HEK293 (cell line): ENCODE measurements at regions not wholly inside any gene's neighbourhood (a gene's known extent, or its start where the extent isn't known, plus 50 kb on each side); places are given as distances from the start of the nearest gene placed in this dataset.

ENCODE experiments used
- CTCF ChIA-PET: fragments of 350-600 bp; formaldehyde crosslinking; extraction: SDS; loops from one replicate; lab custom pipeline; 2021; ENCODE audit warnings: antibody characterized with exemption; lab: Yijun Ruan, JAX
- POLR2A ChIA-PET: fragments of 300-600 bp; formaldehyde crosslinking; extraction: SDS; loops from one replicate; lab custom pipeline; 2020; ENCODE audit warnings: antibody characterized with exemption, inconsistent platforms; lab: Yijun Ruan, JAX
- H3K27ac ChIP-seq: fragments of 200-500 bp; sonication (Bioruptor generic); 2 replicates; pipeline ENCODE4 v1.5.1; 2014; ENCODE audit warnings: low read depth, low read length, control low read depth, inconsistent platforms; ENCODE audit errors: extremely low read depth
- H3K36me3 ChIP-seq, 2 experiments: fragments of 200-500 bp in 1 of 2; sonication (Bioruptor generic) in 1 of 2; 1 replicate in 1 of 2; 2 replicates in 1 of 2; pipeline ENCODE4 v1.5.1; 2014 to 2017; ENCODE audit warnings: inconsistent platforms in 2 of 2, low read length in 2 of 2; ENCODE audit not compliant: control insufficient read depth in 2 of 2, insufficient read depth in 1 of 2
- H3K4me1 ChIP-seq: fragments of 200-500 bp; sonication (Bioruptor generic); 2 replicates; pipeline ENCODE4 v1.5.1; 2014; ENCODE audit warnings: mild to moderate bottlenecking, low read length, inconsistent platforms; ENCODE audit not compliant: control insufficient read depth, insufficient read depth
- H3K4me3 ChIP-seq: 2 replicates; pipeline ENCODE4 v1.5.1; 2011; ENCODE audit warnings: low read depth, mild to moderate bottlenecking, control low read depth, low read length, moderate library complexity
- H3K9me3 ChIP-seq: fragments of 200-500 bp; sonication (Bioruptor generic); 2 replicates; pipeline ENCODE4 v1.5.1; 2014; ENCODE audit warnings: low read depth, low read length, inconsistent platforms; ENCODE audit not compliant: control insufficient read depth, insufficient read depth
- GLIS2 ChIP-seq: fragments of 450-650 bp; formaldehyde crosslinking; IDR thresholded peaks from 2 replicates; pipeline ENCODE4 v1.5.1; 2016; ENCODE audit warnings: missing biosample characterization, missing genetic modification characterization
- OVOL3 ChIP-seq: fragments of 450-650 bp; formaldehyde crosslinking; IDR thresholded peaks from 2 replicates; pipeline ENCODE4 v1.5.1; 2016; ENCODE audit warnings: missing biosample characterization, missing genetic modification characterization
- TRIM28 ChIP-seq: IDR thresholded peaks from 2 replicates; pipeline ENCODE4 v1.6.1; 2011; ENCODE audit warnings: low read length, control low read depth, borderline replicate concordance
- ZNF112 ChIP-seq: fragments of 450-650 bp; formaldehyde crosslinking; IDR thresholded peaks from 2 replicates; pipeline ENCODE4 v1.5.0; 2017; ENCODE audit warnings: missing biosample characterization, missing genetic modification characterization
- ZNF175 ChIP-seq: fragments of 450-650 bp; formaldehyde crosslinking; IDR thresholded peaks from 2 replicates; pipeline ENCODE4 v1.5.1; 2016; ENCODE audit warnings: missing biosample characterization, missing genetic modification characterization
- ZNF221 ChIP-seq: fragments of 450-650 bp; formaldehyde crosslinking; IDR thresholded peaks from 2 replicates; pipeline ENCODE4 v1.5.1; 2017; ENCODE audit warnings: missing biosample characterization, missing genetic modification characterization, borderline replicate concordance
- ZNF24 ChIP-seq: fragments of 450-650 bp; formaldehyde crosslinking; IDR thresholded peaks from 2 replicates; pipeline ENCODE4 v1.5.1; 2016; ENCODE audit warnings: missing biosample characterization, missing genetic modification characterization
- ZNF248 ChIP-seq: fragments of 450-650 bp; formaldehyde crosslinking; IDR thresholded peaks from 2 replicates; pipeline ENCODE4 v1.5.1; 2017; ENCODE audit warnings: missing biosample characterization, missing genetic modification characterization
- ZNF341 ChIP-seq: fragments of 450-650 bp; formaldehyde crosslinking; IDR thresholded peaks from 2 replicates; pipeline ENCODE4; 2016; ENCODE audit warnings: low read depth, missing biosample characterization, missing genetic modification characterization
- ZNF433 ChIP-seq: fragments of 450-650 bp; formaldehyde crosslinking; IDR thresholded peaks from 2 replicates; pipeline ENCODE4 v1.5.1; 2016; ENCODE audit warnings: missing biosample characterization, missing genetic modification characterization, low read depth
- ZNF473 ChIP-seq: fragments of 450-650 bp; formaldehyde crosslinking; IDR thresholded peaks from 2 replicates; pipeline ENCODE4 v1.5.1; 2017; ENCODE audit warnings: missing biosample characterization, missing genetic modification characterization
- ZNF529 ChIP-seq: fragments of 450-650 bp; formaldehyde crosslinking; IDR thresholded peaks from 2 replicates; pipeline ENCODE4 v1.5.1; 2017; ENCODE audit warnings: missing genetic modification characterization, missing biosample characterization; ENCODE audit not compliant: insufficient replicate concordance
- ZNF548 ChIP-seq: fragments of 450-650 bp; formaldehyde crosslinking; IDR thresholded peaks from 2 replicates; pipeline ENCODE4 v1.5.1; 2016; ENCODE audit warnings: missing biosample characterization, missing genetic modification characterization
- ZNF610 ChIP-seq: fragments of 450-650 bp; formaldehyde crosslinking; IDR thresholded peaks from 2 replicates; pipeline ENCODE4 v1.5.1; 2016; ENCODE audit warnings: missing biosample characterization, missing genetic modification characterization, borderline replicate concordance
- TF ChIP-seq, protein P1 (sequence below): fragments of 450-650 bp; formaldehyde crosslinking; IDR thresholded peaks from 2 replicates; pipeline ENCODE4 v1.5.1; 2017; ENCODE audit warnings: missing biosample characterization, missing genetic modification characterization
- TF ChIP-seq, protein P2 (sequence below): fragments of 450-650 bp; formaldehyde crosslinking; IDR thresholded peaks from 2 replicates; pipeline ENCODE4 v1.5.1; 2016; ENCODE audit warnings: missing biosample characterization, missing genetic modification characterization, borderline replicate concordance
- TF ChIP-seq, protein P3 (sequence below): fragments of 450-650 bp; formaldehyde crosslinking; IDR thresholded peaks from 2 replicates; pipeline ENCODE4 v1.5.1; 2016; ENCODE audit warnings: missing biosample characterization, missing genetic modification characterization, low read depth
- TF ChIP-seq, protein P4 (sequence below): fragments of 450-650 bp; formaldehyde crosslinking; IDR thresholded peaks from 2 replicates; pipeline ENCODE4 v1.5.1; 2016; ENCODE audit warnings: missing biosample characterization, missing genetic modification characterization, low read depth
- TF ChIP-seq, protein P5 (sequence below): sonication (generic); formaldehyde crosslinking; IDR thresholded peaks from 2 replicates; pipeline ENCODE4 v1.8.1; 2022; ENCODE audit warnings: mild to moderate bottlenecking, moderate library complexity, missing genetic modification reagents

DNA sequence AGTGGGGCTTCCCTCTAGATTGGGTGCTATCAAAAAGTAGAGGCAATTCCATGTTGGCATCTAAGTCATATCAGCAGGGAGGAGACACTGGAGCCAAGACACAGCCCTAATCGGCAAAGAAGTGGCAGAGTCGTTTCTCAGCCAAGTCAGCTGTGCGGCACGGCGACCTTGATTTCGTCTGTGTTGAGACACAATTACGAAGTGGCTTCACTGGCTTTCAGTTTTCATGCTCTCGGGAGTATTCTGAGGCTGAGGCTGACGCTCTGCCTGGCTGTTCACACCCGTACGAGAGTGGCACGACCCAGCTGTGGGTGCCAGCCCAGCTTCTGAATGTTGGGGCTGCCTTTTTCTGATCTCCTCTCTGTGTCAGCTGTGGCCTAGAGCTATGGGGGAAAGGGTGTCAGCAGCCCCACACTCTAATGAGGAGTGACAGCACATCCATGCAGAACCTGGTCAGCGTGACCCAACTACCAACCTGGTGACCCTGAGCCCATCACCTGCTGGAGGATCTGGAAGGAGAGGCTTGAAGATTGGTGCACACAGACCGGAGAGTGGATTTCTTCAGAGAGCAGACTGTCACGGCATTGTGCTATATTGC is 105.7 kb upstream of the TMEM45B start:
- TF ChIP-seq ZNF433 (tag by site-specific recombination): no peak
- TF ChIP-seq ZNF610 (tag by site-specific recombination): no peak
- no peak for TF ChIP-seq ZNF112 (tag by site-specific recombination)
- TF ChIP-seq ZNF221 (tag by site-specific recombination): no peak
- TF ChIP-seq ZNF473: no peak
- no peak for TF ChIP-seq OVOL3 (tag by site-specific recombination)
- no peak for TF ChIP-seq ZNF341 (tag by site-specific recombination)
- TF ChIP-seq ZNF24 (tag by site-specific recombination): no peak
- no peak for TF ChIP-seq ZNF529 (tag by site-specific recombination)
- TF ChIP-seq TRIM28: no peak
- no peak for TF ChIP-seq ZNF175 (tag by site-specific recombination)
- Histone ChIP-seq H3K4me1 (no peaks in the 10 kb centered on the region), H3K4me3 (no peak overlapping the region), H3K36me3 (no peaks in the 10 kb centered on the region), H3K27ac (no peak overlapping the region), H3K9me3 (no peaks in the 10 kb centered on the region)
- CTCF ChIA-PET: no interaction called here
- POLR2A ChIA-PET: no interaction called here

DNA sequence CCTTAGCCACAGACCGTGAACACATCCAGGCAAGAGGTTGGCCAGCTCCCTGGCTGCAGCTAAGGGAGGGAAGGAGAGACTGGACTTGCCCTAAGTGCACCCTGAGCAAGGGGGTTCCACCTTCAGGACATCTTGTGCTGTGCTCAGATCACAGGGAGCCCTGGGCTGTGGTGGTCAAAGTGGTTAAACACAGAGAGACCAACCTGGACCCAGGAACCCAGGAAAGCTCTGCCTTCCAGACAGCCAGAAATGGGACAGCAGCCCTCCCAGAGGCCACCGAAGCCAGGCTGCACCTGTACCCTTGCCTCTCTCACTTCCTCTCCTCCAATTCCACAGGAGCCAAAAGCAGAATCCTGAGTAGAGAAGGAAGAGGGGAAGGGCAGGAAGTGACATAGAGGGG is 105.2 kb upstream of the TMEM45B start:
- TF ChIP-seq, protein P1, sequence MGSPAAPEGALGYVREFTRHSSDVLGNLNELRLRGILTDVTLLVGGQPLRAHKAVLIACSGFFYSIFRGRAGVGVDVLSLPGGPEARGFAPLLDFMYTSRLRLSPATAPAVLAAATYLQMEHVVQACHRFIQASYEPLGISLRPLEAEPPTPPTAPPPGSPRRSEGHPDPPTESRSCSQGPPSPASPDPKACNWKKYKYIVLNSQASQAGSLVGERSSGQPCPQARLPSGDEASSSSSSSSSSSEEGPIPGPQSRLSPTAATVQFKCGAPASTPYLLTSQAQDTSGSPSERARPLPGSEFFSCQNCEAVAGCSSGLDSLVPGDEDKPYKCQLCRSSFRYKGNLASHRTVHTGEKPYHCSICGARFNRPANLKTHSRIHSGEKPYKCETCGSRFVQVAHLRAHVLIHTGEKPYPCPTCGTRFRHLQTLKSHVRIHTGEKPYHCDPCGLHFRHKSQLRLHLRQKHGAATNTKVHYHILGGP (tag by site-specific recombination): no peak
- TF ChIP-seq GLIS2 (tag by site-specific recombination): no peak
- ChIA-PET POLR2A (no interaction called here), CTCF (no interaction called here)
- H3K4me1 ChIP-seq: no peaks in the 10 kb centered on the region
- H3K4me3 ChIP-seq: no peak overlapping the region
- no peak overlapping the region for H3K27ac ChIP-seq
- H3K9me3 ChIP-seq: no peaks in the 10 kb centered on the region
- no peaks in the 10 kb centered on the region for H3K36me3 ChIP-seq

DNA sequence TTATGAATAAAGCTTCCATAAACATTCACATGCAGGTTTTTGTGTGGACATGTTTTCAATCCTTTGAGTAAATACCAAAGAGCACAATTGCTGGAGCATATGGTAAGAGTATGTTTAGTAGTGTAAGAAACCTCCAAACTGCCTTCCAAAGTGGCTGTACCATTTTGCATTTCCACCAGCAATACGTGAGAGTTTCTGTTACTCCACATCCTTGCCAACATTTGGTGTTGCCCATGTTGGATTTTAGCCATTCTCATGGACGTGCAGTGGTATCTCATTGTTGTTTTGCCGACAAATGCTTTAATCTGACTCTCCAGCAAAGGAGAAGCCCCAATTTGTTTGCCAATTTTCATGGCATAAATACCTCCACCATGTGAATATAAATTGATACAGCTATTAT is 103.9 kb upstream of the TMEM45B start:
- Histone ChIP-seq H3K4me3 (no peak overlapping the region), H3K36me3 (no peaks in the 10 kb centered on the region), H3K9me3 (no peaks in the 10 kb centered on the region), H3K27ac (no peak overlapping the region), H3K4me1 (no peaks in the 10 kb centered on the region)
- ChIA-PET CTCF (interaction anchor here (0.7 to 1.1 kb wide), 2 partner anchors 11 to 455 kb away, joined by 3 read pairs; no protein-coding TSS in a partner anchor), POLR2A (no interaction called here)
- no peak for TF ChIP-seq ZNF548
- TF ChIP-seq ZNF248 (tag by site-specific recombination): no peak
- TF ChIP-seq, protein P2, sequence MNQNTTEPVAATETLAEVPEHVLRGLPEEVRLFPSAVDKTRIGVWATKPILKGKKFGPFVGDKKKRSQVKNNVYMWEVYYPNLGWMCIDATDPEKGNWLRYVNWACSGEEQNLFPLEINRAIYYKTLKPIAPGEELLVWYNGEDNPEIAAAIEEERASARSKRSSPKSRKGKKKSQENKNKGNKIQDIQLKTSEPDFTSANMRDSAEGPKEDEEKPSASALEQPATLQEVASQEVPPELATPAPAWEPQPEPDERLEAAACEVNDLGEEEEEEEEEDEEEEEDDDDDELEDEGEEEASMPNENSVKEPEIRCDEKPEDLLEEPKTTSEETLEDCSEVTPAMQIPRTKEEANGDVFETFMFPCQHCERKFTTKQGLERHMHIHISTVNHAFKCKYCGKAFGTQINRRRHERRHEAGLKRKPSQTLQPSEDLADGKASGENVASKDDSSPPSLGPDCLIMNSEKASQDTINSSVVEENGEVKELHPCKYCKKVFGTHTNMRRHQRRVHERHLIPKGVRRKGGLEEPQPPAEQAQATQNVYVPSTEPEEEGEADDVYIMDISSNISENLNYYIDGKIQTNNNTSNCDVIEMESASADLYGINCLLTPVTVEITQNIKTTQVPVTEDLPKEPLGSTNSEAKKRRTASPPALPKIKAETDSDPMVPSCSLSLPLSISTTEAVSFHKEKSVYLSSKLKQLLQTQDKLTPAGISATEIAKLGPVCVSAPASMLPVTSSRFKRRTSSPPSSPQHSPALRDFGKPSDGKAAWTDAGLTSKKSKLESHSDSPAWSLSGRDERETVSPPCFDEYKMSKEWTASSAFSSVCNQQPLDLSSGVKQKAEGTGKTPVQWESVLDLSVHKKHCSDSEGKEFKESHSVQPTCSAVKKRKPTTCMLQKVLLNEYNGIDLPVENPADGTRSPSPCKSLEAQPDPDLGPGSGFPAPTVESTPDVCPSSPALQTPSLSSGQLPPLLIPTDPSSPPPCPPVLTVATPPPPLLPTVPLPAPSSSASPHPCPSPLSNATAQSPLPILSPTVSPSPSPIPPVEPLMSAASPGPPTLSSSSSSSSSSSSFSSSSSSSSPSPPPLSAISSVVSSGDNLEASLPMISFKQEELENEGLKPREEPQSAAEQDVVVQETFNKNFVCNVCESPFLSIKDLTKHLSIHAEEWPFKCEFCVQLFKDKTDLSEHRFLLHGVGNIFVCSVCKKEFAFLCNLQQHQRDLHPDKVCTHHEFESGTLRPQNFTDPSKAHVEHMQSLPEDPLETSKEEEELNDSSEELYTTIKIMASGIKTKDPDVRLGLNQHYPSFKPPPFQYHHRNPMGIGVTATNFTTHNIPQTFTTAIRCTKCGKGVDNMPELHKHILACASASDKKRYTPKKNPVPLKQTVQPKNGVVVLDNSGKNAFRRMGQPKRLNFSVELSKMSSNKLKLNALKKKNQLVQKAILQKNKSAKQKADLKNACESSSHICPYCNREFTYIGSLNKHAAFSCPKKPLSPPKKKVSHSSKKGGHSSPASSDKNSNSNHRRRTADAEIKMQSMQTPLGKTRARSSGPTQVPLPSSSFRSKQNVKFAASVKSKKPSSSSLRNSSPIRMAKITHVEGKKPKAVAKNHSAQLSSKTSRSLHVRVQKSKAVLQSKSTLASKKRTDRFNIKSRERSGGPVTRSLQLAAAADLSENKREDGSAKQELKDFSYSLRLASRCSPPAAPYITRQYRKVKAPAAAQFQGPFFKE (tag by site-specific recombination): no peak
- TF ChIP-seq, protein P3, sequence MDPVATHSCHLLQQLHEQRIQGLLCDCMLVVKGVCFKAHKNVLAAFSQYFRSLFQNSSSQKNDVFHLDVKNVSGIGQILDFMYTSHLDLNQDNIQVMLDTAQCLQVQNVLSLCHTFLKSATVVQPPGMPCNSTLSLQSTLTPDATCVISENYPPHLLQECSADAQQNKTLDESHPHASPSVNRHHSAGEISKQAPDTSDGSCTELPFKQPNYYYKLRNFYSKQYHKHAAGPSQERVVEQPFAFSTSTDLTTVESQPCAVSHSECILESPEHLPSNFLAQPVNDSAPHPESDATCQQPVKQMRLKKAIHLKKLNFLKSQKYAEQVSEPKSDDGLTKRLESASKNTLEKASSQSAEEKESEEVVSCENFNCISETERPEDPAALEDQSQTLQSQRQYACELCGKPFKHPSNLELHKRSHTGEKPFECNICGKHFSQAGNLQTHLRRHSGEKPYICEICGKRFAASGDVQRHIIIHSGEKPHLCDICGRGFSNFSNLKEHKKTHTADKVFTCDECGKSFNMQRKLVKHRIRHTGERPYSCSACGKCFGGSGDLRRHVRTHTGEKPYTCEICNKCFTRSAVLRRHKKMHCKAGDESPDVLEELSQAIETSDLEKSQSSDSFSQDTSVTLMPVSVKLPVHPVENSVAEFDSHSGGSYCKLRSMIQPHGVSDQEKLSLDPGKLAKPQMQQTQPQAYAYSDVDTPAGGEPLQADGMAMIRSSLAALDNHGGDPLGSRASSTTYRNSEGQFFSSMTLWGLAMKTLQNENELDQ (tag by site-specific recombination): no peak
- TF ChIP-seq, protein P4, sequence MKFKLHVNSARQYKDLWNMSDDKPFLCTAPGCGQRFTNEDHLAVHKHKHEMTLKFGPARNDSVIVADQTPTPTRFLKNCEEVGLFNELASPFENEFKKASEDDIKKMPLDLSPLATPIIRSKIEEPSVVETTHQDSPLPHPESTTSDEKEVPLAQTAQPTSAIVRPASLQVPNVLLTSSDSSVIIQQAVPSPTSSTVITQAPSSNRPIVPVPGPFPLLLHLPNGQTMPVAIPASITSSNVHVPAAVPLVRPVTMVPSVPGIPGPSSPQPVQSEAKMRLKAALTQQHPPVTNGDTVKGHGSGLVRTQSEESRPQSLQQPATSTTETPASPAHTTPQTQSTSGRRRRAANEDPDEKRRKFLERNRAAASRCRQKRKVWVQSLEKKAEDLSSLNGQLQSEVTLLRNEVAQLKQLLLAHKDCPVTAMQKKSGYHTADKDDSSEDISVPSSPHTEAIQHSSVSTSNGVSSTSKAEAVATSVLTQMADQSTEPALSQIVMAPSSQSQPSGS: no peak
- TF ChIP-seq, protein P5, sequence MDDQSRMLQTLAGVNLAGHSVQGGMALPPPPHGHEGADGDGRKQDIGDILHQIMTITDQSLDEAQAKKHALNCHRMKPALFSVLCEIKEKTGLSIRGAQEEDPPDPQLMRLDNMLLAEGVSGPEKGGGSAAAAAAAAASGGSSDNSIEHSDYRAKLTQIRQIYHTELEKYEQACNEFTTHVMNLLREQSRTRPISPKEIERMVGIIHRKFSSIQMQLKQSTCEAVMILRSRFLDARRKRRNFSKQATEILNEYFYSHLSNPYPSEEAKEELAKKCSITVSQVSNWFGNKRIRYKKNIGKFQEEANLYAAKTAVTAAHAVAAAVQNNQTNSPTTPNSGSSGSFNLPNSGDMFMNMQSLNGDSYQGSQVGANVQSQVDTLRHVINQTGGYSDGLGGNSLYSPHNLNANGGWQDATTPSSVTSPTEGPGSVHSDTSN: no peak
- TF ChIP-seq ZNF221 (tag by site-specific recombination): no peak
